Panc1 (cell line): ENCODE measurements at regions not wholly inside any gene's neighbourhood (a gene's known extent, or its start where the extent isn't known, plus 50 kb on each side); places are given as distances from the start of the nearest gene placed in this dataset.

Experiments
- CTCF ChIP-seq: fragments of 450-650 bp; IDR thresholded peaks from 2 replicates; pipeline ENCODE4 v1.5.1; 2017; ENCODE audit warnings: mild to moderate bottlenecking
- POLR2AphosphoS5 ChIP-seq: IDR thresholded peaks from 2 replicates; pipeline ENCODE4 v1.6.1; 2012; ENCODE audit warnings: mild to moderate bottlenecking, low read depth, low read length, moderate library complexity
- SIN3A ChIP-seq: IDR thresholded peaks from 2 replicates; pipeline ENCODE4 v1.6.1; 2012; ENCODE audit warnings: low read depth, mild to moderate bottlenecking, low read length, moderate library complexity, borderline replicate concordance; ENCODE audit not compliant: insufficient read depth
- TF ChIP-seq, protein P1 (sequence below), 2 experiments: IDR thresholded peaks; 2 replicates each; pipeline ENCODE4 v1.6.1; 2011 to 2012; ENCODE audit warnings: low read depth in 2 of 2, control low read depth in 1 of 2, low read length in 1 of 2, mild to moderate bottlenecking in 1 of 2, moderate library complexity in 1 of 2; ENCODE audit not compliant: insufficient read depth in 1 of 2

DNA sequence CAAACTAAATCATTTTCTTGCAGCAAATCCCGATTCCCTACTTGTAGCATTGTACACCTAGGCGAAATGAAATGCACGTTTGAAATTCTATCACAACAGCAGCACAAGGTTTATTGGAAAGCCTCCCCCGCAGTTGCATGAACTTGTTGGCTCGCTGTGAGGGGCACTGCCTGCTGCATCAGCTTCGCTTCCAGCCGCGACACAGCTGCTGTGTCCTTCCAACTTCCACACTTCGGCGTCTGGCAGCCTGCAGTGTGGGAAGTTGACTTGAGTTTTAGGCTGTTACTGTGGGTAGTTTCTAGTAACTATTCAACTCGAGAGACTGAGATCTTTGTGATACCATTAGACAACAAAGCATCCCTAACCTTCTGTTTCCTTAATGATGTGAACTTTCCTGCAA is 315.8 kb upstream of the TPK1 start:
- TF ChIP-seq POLR2AphosphoS5, result no peak
- TF ChIP-seq, protein P1, sequence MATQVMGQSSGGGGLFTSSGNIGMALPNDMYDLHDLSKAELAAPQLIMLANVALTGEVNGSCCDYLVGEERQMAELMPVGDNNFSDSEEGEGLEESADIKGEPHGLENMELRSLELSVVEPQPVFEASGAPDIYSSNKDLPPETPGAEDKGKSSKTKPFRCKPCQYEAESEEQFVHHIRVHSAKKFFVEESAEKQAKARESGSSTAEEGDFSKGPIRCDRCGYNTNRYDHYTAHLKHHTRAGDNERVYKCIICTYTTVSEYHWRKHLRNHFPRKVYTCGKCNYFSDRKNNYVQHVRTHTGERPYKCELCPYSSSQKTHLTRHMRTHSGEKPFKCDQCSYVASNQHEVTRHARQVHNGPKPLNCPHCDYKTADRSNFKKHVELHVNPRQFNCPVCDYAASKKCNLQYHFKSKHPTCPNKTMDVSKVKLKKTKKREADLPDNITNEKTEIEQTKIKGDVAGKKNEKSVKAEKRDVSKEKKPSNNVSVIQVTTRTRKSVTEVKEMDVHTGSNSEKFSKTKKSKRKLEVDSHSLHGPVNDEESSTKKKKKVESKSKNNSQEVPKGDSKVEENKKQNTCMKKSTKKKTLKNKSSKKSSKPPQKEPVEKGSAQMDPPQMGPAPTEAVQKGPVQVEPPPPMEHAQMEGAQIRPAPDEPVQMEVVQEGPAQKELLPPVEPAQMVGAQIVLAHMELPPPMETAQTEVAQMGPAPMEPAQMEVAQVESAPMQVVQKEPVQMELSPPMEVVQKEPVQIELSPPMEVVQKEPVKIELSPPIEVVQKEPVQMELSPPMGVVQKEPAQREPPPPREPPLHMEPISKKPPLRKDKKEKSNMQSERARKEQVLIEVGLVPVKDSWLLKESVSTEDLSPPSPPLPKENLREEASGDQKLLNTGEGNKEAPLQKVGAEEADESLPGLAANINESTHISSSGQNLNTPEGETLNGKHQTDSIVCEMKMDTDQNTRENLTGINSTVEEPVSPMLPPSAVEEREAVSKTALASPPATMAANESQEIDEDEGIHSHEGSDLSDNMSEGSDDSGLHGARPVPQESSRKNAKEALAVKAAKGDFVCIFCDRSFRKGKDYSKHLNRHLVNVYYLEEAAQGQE (IDR thresholded peaks at IDR 0.05; ENCODE audit: insufficient read depth in 1 of 2, low read depth in 2 of 2, low read length in 1 of 2), result no peak
- TF ChIP-seq SIN3A, result no peak
- TF ChIP-seq CTCF, result no peak
